Activated naive CD4-positive, alpha-beta T cell treated with anti-CD3 and anti-CD28 coated beads, Interleukin-2, amount 50 U/mL, for 72 hours (primary cell): ENCODE measurements at regions not wholly inside any gene's neighbourhood (a gene's known extent, or its start where the extent isn't known, plus 50 kb on each side); places are given as distances from the start of the nearest gene placed in this dataset.
"Not testable (repeated sequence)": the region's sequence is repeated elsewhere in the genome, so short reads cannot be mapped to it uniquely, and the experiment has no call there.

Source experiments
- ATAC-seq, 2 donors: fragments of 150-1000 bp; cut with Tn5 transposase; 2 replicates each; pipeline ENCODE4 v1.10.0; 2021; ENCODE audit warnings: mild to moderate bottlenecking in 2 of 2, moderate library complexity in 2 of 2
- DNase-seq, 2 donors: peaks; one replicate each; pipeline ENCODE4 v3.0.0; 2021 to 2022; ENCODE audit warnings: low spot score in 2 of 2
- H3K27ac Mint-ChIP-seq, 2 donors: one replicate each; pipeline ENCODE4 v1.8.0; 2022; ENCODE audit warnings: mild to moderate bottlenecking in 2 of 2, mixed read lengths in 2 of 2
- H3K36me3 Mint-ChIP-seq, 2 donors: one replicate each; pipeline ENCODE4 v1.8.0; 2022; ENCODE audit warnings: mixed read lengths in 2 of 2
- H3K9me3 Mint-ChIP-seq, 2 donors: one replicate each; pipeline ENCODE4 v1.8.0; 2022; ENCODE audit warnings: mixed read lengths in 2 of 2

DNA sequence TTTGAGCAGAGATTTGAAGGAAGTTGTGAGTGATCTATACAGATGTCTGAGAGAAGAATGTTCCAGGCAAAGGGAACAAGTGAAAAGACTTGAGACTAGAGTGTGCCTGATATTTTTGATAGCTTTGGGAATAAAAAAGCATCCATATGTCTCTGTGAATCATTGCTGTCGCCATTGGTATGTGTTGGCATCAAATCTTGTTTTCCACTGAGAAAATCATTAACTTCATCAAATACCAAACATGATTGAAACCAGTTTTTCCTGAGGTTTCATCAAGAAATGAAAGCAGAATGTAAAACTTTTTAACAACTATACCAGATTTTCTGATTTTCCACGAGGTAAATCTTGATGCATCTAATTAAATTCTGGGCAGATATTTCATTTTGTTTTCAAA is 862.6 kb downstream of the DIAPH3 start:
- Mint-ChIP-seq H3K36me3 (no peaks in the 10 kb centered on the region), H3K9me3 (peaks cover 0 to 5% of the 10 kb centered on the region in 2 donors), H3K27ac (no peak overlapping the region)
- no peak for DNase-seq
- no peak for ATAC-seq

DNA sequence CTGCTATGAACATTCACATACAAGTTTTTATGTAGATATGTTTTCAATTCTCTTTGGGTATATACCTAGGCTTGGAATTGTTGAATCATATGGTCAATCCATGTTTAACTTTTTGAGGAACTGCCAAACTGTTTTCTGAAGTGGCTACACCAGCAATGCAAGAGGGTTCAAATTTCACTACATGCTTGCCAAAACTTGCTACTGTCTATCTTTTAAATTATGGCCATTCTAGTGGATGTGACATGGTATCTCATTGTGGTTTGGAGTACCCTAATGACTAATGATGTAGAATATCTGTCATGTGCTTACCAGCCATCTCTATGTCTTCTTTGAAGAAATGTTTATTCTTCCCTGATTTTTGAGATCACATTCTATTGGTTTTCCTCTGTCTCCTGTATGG is 860.3 kb downstream of the DIAPH3 start:
- no peak for ATAC-seq

DNA sequence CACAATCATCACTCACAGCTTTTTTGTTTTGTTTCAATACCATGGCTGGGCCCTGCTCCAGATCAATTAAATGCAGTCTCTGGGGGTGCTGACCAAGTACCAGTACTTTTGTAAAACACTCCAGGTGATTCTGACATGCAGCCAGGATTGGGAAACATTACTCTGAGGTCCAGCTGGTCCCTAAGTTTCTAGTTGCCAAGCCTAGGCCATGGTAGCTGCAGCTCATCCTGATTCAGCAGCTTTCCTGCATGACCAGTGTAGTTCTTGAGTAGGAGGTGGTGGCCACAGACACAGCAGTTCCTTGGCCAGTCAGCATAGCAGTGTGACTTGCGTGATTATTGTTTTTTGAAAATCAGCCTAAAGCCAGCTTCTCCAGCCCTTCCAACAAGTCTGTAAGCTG is 859.1 kb downstream of the DIAPH3 start:
- H3K9me3 Mint-ChIP-seq, result no peaks in the 10 kb centered on the region
- DNase-seq (no peak), ATAC-seq (no peak)
- H3K36me3 Mint-ChIP-seq, result no peaks in the 10 kb centered on the region
- H3K27ac Mint-ChIP-seq, result no peak overlapping the region

More for the DNA sequence above, 860.3 kb downstream of the DIAPH3 start:
- H3K9me3 Mint-ChIP-seq, result no peaks in the 10 kb centered on the region
- H3K36me3 Mint-ChIP-seq, result no peaks in the 10 kb centered on the region
- H3K27ac Mint-ChIP-seq, result no peak overlapping the region
- DNase-seq, result no peak

DNA sequence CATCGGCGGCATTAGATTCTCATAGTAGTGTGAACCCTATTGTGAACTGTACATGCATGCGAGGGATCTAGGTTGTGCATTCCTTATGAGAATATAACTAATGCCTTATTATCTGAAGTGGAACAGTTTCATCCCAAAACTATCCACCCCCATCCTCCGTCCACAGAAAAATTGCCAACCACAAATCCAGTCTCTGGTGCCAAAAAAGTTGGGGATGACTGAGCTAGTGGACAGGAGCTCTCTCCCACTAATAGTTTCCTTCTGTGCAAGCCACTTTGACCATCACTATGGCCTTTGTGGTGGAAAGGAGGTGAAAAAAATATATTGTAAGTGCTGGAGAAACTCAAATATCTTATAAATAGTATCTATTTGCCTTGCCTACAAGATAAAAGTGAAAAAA is 857.8 kb downstream of the DIAPH3 start:
- Mint-ChIP-seq H3K36me3 (no peaks in the 10 kb centered on the region), H3K27ac (no peak overlapping the region), H3K9me3 (no peaks in the 10 kb centered on the region)
- no peak for DNase-seq
- no peak for ATAC-seq

DNA sequence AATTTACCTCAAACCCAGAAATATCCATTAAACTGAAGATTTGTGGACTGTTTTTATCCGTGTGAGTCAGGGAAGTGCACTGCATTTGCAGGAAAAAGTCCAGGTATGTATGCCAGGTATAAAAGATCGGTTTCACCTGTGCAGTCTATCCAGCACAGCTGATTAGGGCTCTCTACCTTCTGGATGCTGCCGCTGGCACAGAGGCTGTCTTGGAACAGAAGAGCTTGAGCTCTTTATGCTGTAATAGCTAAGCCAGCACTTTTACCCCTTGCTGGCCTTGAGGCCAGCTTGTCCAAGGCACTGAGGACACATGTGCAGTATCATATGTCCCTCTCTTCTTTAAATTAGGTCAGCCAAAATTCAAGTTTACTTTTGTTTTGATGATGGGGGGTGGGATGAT is 851.0 kb downstream of the DIAPH3 start:
- ATAC-seq (no peak), DNase-seq (no peak)
- Mint-ChIP-seq H3K9me3 (no peaks in the 10 kb centered on the region), H3K27ac (no peak overlapping the region), H3K36me3 (no peaks in the 10 kb centered on the region)

DNA sequence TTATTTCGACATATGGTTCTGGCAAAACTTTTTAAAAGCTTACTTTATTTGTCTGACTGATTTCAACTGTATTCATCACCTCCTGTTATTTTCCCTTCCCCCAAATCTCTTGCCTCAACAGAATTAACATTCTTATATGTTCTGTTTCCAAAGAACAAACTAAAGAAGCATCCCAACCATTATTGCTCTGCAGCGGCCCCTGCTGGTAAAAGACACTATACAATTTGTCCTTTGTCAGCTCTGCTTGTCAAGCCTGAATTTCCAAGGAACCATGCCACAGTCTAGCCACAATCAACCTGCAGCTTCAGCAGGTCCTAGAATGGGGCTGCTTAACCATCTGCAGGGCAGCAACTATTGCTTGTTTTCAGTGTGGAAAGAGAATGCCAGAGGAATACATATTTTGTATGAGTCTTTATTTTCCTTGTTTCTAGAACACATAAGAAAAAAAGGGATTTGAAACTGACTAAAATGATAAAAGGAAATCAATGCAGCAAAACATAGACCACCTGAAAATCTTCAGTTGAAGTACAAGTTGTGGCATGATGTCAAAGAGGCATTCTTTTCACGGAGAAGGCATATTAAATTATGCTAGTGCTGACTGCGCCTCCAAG is 845.3 kb downstream of the DIAPH3 start:
- ATAC-seq (no peak), DNase-seq (peak in 1 of 2 donors; percentile 64)
- Mint-ChIP-seq H3K9me3 (no peaks in the 10 kb centered on the region), H3K27ac (no peak overlapping the region), H3K36me3 (no peaks in the 10 kb centered on the region)

DNA sequence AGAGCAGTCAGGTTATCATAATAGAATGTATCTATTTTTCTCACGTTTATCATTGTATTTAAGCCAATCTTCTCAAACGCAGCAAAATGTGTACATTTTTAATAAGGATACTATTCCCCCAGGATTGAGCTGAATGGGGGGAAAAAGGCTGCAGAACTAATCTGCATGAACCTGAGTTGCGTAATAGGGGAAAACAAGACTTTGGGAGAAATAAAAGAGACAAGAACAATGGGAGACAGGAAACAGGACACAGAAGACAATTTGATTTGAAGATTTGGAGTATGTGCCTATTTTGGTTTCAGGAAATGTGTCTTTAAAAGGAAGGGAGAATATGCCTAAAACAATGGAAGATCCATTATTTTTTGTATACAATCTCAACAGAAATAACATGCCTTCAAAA is 844.5 kb downstream of the DIAPH3 start:
- Mint-ChIP-seq H3K9me3 (no peaks in the 10 kb centered on the region), H3K36me3 (no peaks in the 10 kb centered on the region), H3K27ac (no peak overlapping the region)
- ATAC-seq (no peak), DNase-seq (no peak)

DNA sequence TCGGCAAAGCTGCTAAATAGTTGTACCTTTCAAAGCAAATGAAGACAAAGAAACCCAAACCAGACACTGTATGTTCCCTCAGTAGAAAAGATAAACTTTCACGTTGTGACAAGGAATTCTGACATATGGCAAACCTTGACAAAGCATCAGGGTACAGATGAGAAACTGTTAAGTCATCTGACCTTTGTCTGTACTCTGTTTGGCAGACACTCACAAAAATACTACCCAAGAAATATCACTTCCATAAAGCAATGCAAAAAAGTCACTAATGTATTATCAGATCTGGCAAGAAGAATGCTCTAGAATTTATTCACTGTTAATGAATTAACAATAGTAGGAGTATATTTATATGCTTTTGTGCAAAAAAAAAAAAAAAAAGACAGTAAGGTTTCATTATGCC is 843.7 kb downstream of the DIAPH3 start:
- Mint-ChIP-seq H3K27ac (no peak overlapping the region), H3K36me3 (no peaks in the 10 kb centered on the region), H3K9me3 (no peaks in the 10 kb centered on the region)
- no peak for ATAC-seq
- DNase-seq, result no peak

DNA sequence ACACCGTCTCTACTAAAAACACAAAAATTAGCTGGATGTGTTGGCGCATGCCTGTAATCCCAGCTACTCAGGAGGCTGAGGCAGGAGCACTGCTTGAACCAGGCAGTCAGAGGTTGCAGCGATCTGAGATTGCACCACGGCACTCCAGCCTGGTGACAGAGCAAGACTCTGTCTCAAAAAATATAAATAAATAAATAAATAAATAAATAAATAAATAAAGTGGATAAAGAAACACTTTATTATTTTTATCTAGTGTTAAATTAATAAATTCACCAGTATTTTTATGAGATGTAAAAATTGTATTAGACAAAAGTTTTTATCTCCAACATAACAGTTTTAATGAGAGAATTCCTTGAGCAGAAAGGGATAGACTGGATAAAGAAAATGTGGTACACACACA is 839.3 kb downstream of the DIAPH3 start:
- not testable (repeated sequence) for H3K27ac Mint-ChIP-seq, H3K36me3 Mint-ChIP-seq, H3K9me3 Mint-ChIP-seq, ATAC-seq, DNase-seq

DNA sequence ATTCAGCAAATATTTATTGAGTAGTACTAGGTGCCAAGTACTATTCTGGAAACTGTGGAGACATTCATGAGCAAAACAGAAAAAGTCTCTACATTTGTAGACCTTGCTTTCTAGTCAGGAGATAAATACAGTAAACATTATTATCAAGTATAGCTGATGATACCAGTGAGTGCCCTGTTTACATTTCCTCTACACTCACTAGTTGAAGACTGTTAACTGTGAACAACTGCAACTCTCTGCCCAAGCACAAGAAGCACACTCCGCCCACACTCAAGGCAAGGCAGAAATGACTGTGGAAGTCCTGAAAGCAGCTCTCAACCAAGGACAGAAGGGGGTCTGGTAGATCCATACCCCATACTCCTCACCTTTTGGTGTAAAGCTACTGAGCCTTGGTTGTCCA is 837.0 kb downstream of the DIAPH3 start:
- H3K36me3 Mint-ChIP-seq, result no peaks in the 10 kb centered on the region

DNA sequence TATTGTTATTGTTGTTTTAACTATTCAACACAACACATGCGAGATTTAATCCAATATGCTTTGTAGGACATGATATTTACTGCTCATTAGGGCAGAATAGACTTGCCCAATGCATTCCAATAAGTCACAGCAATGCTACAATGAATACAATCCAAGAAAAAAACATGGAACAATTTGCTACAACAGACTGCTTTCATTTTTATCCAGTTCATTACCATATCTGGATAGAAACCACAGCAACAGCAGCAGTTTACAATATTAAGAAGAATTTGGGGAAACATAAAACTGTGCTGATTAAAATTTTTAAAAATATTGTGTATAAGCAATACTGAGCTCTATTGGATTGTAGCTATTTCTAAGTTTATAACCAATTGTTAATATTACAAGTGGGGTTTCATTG is 833.0 kb downstream of the DIAPH3 start:
- Mint-ChIP-seq H3K9me3 (peaks cover 0 to 3% of the 10 kb centered on the region in 2 donors), H3K27ac (no peak overlapping the region), H3K36me3 (no peaks in the 10 kb centered on the region)
- DNase-seq, result no peak
- ATAC-seq, result no peak

More for the DNA sequence above, 837.0 kb downstream of the DIAPH3 start:
- no peak for DNase-seq
- peaks cover 0 to 3% of the 10 kb centered on the region in 2 donors for H3K9me3 Mint-ChIP-seq
- no peak overlapping the region for H3K27ac Mint-ChIP-seq
- no peak for ATAC-seq

DNA sequence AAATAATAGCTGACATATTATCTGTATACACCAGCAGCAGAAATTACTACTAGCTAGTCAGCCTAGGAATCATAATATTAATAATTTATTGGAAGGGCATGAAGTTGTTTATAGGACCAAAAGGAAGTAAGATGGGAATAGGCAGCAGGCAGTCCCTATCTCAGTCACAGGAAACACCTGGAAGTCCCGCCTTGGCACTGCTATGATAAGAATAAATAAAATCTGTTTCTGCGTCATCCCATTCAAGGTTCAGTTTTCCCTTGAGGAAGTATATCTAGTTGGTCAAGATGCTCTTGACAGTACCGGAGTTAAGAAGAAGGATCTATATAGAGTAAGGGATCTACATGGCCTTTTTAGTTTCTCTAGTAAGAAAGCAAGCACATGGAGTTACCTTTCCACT is 830.8 kb downstream of the DIAPH3 start:
- Mint-ChIP-seq H3K9me3 (no peaks in the 10 kb centered on the region), H3K36me3 (no peaks in the 10 kb centered on the region), H3K27ac (no peak overlapping the region)
- ATAC-seq, result no peak
- no peak for DNase-seq

DNA sequence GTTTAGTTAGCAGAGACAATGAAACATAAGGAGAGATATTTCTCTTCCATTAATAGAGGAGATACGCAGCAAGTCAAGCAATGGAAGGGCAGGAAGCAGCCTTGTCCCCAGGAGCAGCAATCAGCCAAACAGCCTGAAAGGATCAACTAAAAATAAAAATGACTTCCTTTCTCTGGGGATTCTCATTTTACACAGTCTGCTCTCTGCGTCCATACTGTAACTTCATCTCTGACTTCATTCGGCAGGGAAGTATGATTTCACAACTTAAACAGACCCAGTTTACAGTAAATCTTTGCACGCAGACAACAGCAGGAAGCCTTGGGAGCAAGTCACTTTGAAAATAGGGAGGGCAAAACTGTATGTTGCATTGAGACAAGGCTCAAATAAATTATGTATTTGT is 826.7 kb downstream of the DIAPH3 start:
- Mint-ChIP-seq H3K36me3 (no peaks in the 10 kb centered on the region), H3K27ac (no peak overlapping the region), H3K9me3 (no peaks in the 10 kb centered on the region)
- DNase-seq (no peak), ATAC-seq (no peak)

DNA sequence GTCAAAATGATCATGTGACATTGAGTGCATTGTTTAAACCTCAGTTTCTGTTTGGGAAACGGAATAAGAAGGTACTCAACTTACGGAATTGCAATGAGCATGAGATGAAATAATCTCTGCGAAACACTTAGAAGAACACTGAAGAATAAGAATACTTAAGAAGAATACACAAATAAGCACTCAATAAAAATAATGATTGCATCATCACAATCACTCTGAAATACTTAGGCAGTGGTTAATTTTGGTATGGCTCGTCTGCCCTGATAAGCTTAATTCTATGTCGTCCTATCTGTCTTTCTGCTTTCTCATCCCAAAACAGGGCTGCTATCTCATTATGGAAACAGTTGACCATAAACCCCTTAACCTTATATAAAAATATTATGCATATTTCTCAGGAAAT is 823.6 kb downstream of the DIAPH3 start:
- Mint-ChIP-seq H3K36me3 (no peaks in the 10 kb centered on the region), H3K9me3 (no peaks in the 10 kb centered on the region), H3K27ac (no peak overlapping the region)
- ATAC-seq, result no peak
- DNase-seq, result no peak

DNA sequence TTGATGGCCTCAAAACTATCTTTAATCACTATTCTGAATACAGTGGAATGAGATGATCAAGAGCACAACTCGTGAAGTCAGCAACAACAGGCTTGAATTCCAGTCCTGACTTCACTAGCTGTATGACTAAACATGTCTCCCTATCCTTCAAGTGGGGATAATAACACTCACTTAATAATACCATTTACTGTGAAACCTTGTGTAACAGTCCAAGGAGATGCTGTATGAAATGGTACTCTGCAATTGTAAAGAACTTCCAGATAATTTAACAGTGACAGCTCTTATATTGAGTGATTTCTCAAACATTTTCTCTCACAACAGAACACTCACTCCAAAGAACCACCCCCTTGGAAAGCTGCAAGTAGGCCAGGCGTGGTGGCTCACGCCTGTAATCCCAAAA is 823.1 kb downstream of the DIAPH3 start:
- no peak for DNase-seq
- ATAC-seq, result no peak
- Mint-ChIP-seq H3K9me3 (no peaks in the 10 kb centered on the region), H3K36me3 (no peaks in the 10 kb centered on the region), H3K27ac (no peak overlapping the region)

DNA sequence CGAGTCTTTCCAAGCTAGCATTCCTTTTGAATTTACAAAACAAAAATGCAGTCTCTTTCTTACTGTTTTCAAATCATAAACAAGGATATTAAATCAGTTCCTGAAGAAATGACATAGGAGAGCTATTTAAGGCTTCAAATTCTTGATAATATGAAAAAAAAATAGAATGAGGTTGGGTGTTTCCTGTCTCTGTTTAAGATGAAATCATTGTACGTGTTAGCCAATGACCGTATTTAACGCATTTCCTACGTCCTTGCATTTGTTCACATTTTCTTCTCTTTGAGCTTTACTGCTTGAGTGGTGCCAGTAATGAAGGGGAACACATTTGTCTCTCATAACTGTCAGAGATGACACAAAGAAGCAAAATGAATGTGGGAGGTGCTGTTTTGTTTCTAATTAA is 821.3 kb downstream of the DIAPH3 start:
- Mint-ChIP-seq H3K27ac (no peak overlapping the region), H3K9me3 (no peaks in the 10 kb centered on the region), H3K36me3 (no peaks in the 10 kb centered on the region)
- ATAC-seq, result no peak
- no peak for DNase-seq

DNA sequence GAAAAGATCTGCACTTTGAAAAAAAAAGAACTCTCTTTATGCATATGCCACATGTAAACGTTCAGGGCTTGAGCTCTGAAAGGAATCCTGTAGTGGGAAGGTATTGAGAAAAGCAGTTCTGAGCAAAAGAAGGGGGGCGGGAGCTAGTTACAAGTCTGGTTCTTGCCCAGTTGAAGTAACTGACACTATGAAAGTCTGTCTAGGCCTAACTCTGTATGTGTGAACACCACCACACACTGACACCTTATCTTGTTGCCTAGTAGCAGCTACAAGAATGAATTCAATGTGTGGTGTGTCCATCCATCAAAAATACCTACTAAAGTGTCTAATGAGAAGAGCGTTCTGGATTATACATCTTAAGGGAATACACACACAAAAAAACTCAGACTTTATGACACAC is 820.6 kb downstream of the DIAPH3 start:
- no peak for ATAC-seq

DNA sequence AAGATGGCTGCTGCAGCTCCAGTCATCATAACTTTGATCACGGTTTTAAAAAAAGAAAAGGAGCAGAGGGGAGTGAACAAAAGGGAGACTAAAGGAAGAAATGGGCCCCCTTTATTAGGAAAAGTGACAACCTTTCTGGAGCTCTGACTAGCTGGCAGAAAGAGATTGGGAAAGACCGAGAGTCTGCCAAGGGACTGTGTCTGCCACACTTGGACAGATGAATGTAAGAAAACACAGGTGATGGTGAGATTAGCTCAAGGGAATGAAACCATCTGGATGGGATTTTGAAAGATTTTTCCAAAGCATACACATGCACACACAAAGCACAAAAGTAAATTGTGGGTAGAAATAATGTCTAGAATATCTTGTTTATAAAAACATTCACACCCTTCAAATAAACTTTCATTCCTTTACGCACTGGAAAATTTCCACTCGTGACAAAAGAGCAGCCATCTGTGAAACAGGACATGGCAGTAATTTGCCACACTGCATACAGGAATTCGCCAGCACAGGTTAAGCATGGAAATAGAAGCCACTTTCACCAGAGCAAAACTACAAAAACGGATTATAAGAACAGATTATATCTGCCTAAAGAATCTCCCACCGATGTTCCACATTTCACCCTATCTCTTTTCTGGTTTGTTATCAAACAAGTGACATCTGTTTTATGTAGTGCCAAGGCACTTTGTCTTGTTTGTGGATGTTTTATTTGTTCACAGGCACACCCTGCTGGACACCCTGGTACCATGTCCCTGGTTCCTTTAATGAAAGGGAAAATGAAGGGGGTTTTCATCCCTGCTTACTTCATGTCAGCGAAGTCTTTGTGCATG is 819.5 kb downstream of the DIAPH3 start:
- Mint-ChIP-seq H3K36me3 (no peaks in the 10 kb centered on the region), H3K9me3 (no peaks in the 10 kb centered on the region), H3K27ac (no peak overlapping the region)
- ATAC-seq (no peak), DNase-seq (no peak)

More for the DNA sequence above, 820.6 kb downstream of the DIAPH3 start:
- Mint-ChIP-seq H3K36me3 (no peaks in the 10 kb centered on the region), H3K9me3 (no peaks in the 10 kb centered on the region), H3K27ac (no peak overlapping the region)
- DNase-seq, result no peak
